Activated CD4-positive, alpha-beta T cell treated with anti-CD3 and anti-CD28 coated beads for 4 hours (primary cell): ENCODE measurements at regions not wholly inside any gene's neighbourhood (a gene's known extent, or its start where the extent isn't known, plus 50 kb on each side); places are given as distances from the start of the nearest gene placed in this dataset.
A peak's percentile ranks its signal among the peaks of the same experiment; 100 is the strongest.

Source experiments
- DNase-seq, 2 donors: peaks; one replicate each; pipeline ENCODE4 v3.0.0-alpha.2; 2020

- DNase-seq: no peak
Observed at GRCh38 chr3:188940573-188940932, 231.2 kb upstream of the TPRG1 start.

GRCh38 chr3:188941103-188941502, 230.7 kb upstream of the TPRG1 start:
- no peak for DNase-seq

- no peak for DNase-seq
Observed at GRCh38 chr3:188942191-188942590, 229.6 kb upstream of the TPRG1 start.

- no peak for DNase-seq
Observed at GRCh38 chr3:188943591-188943990, 228.2 kb upstream of the TPRG1 start.

- no peak for DNase-seq
Observed at GRCh38 chr3:188944108-188944507, 227.7 kb upstream of the TPRG1 start.

GRCh38 chr3:188946351-188947240, 225.2 kb upstream of the TPRG1 start:
- DNase-seq: no peak

- DNase-seq: no peak
Observed at GRCh38 chr3:188947401-188948280, 224.1 kb upstream of the TPRG1 start.

GRCh38 chr3:188948281-188948996, 223.3 kb upstream of the TPRG1 start:
- no peak for DNase-seq

GRCh38 chr3:188948997-188949389, 222.8 kb upstream of the TPRG1 start:
- no peak for DNase-seq

GRCh38 chr3:188949456-188949855, 222.3 kb upstream of the TPRG1 start:
- no peak for DNase-seq

- no peak for DNase-seq
Observed at GRCh38 chr3:188949996-188950395, 221.8 kb upstream of the TPRG1 start.

- peak; percentile 37 to 53 for DNase-seq
Observed at GRCh38 chr3:188950832-188951489, 220.8 kb upstream of the TPRG1 start.

GRCh38 chr3:188951734-188952133, 220.0 kb upstream of the TPRG1 start:
- DNase-seq: no peak

- peak; percentile 75 to 79 for DNase-seq
Observed at GRCh38 chr3:188954590-188955208, 217.1 kb upstream of the TPRG1 start.

GRCh38 chr3:188955919-188956318, 215.9 kb upstream of the TPRG1 start:
- DNase-seq: no peak

- peak in 1 of 2 donors; percentile 16 for DNase-seq
Observed at GRCh38 chr3:188956839-188957489, 214.8 kb upstream of the TPRG1 start.

- DNase-seq: no peak
Observed at GRCh38 chr3:188959013-188959412, 212.8 kb upstream of the TPRG1 start.

- no peak for DNase-seq
Observed at GRCh38 chr3:188962253-188963247, 209.2 kb upstream of the TPRG1 start.

GRCh38 chr3:188964957-188965356, 206.8 kb upstream of the TPRG1 start:
- no peak for DNase-seq

- DNase-seq: no peak
Observed at GRCh38 chr3:188972310-188972709, 199.5 kb upstream of the TPRG1 start.
